ENCODE measurements at regions not wholly inside any gene's neighbourhood (a gene's known extent, or its start where the extent isn't known, plus 50 kb on each side); places are given as distances from the start of the nearest gene placed in this dataset.

- no peak for TF ChIP-seq CTCF (IDR thresholded peaks at IDR 0.05)
- no peak for TF ChIP-seq EZH2 (IDR thresholded peaks at IDR 0.05)
Observed at GRCh38 chr6:137816133-137816579, 50.9 kb upstream of the TNFAIP3 start.

Data from neural progenitor cell (in vitro differentiated cells).